Ovary (tissue), 3 donors: ENCODE measurements at regions not wholly inside any gene's neighbourhood (a gene's known extent, or its start where the extent isn't known, plus 50 kb on each side); places are given as distances from the start of the nearest gene placed in this dataset.

Experiments used
- CTCF ChIP-seq, 3 donors: fragments of 450-650 bp in 2 of 3; fragments of 200-600 bp in 1 of 3; IDR thresholded peaks; one replicate each; pipeline versions ENCODE4 v1.5.1 to v1.8.0; 2016 to 2022; ENCODE audit warnings: antibody characterized with exemption in 3 of 3, mild to moderate bottlenecking in 1 of 3
- EP300 ChIP-seq: sonication (generic); formaldehyde crosslinking; IDR thresholded peaks from one replicate; pipeline ENCODE4 v1.6.1; 2017; ENCODE audit warnings: antibody characterized with exemption
- donor health status: DM: no; HTN: no; CAD: no.

GRCh38 chr18:2444201-2444875 lies 127.0 kb downstream of the METTL4 start:
- TF ChIP-seq EP300 (no peak), CTCF (IDR thresholded peaks at IDR 0.05) (no peak)
